Heart left ventricle (tissue), 13 donors: ENCODE measurements at regions not wholly inside any gene's neighbourhood (a gene's known extent, or its start where the extent isn't known, plus 50 kb on each side); places are given as distances from the start of the nearest gene placed in this dataset.

Source experiments
- POLR2A ChIP-seq, 2 donors: fragments of 450-650 bp; IDR thresholded peaks; one replicate each; pipeline ENCODE4 v1.6.1; 2017; ENCODE audit warnings: antibody characterized with exemption in 2 of 2, mild to moderate bottlenecking in 2 of 2, moderate library complexity in 2 of 2
- TF ChIP-seq, protein P1 (sequence below), 12 donors: fragments of 200-600 bp; sonication (generic) in 4 of 12; IDR thresholded peaks; one replicate each; pipeline versions ENCODE4 v1.5.0 to v1.8.0; 2018 to 2022; ENCODE audit warnings: antibody characterized with exemption in 12 of 12, mild to moderate bottlenecking in 5 of 12
- donor health status: ischemic (EF 13 %, LVEDD 7.1; RV severe dilation, severe dysfunction).
- donor health status: DM: no; HTN: yes; CAD: no.
- donor health status: DM: no; HTN: no; CAD: no.
- donor health status: ischemic (EF 25% LVEDD 6.9; RV normal size, moderate dysfunction).
- donor health status: ischemic (EF 25% LVEDD 5.7; RV mildly dilated, moderate dysfunction).
- donor health status: ischemic (EF 35%, LVEDD 5.7; RV mildly dilated, moderate dysfunction).
- donor health status: nonischemic (EF 11% LVEDD 7.7; RV severe dilation, severe dysfunction).
- donor health status: DM: yes; HTN: yes; CAD: no.
- donor health status: PGD.
- donor health status: ischemic (EF 29% LVEDD 5.4; RV normal size, mild dysfunction).
- donor health status: nonischemic (EF 23%, LVEDD 6.1; RV moderate dilation, normal function).

DNA sequence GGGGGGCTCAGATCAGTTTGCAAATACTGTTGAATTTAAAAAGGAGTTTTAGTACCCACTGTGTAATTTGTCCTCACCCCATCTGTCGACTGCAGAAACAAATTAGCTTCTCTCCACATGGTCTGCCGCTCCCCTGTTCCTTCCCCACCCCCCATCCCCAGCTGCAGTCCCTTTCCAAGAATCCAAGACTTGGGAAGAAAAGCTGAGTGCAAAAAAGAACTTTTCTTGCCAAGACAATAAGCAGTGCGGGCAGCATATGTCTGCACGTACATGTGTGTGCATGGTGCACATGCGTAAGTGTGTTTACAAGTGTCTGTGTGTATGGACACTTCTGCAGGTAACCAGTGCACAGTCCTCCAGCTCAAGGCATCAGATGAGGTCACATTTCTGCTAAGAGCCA is 125.7 kb upstream of the SMIM23 start:
- TF ChIP-seq, protein P1, sequence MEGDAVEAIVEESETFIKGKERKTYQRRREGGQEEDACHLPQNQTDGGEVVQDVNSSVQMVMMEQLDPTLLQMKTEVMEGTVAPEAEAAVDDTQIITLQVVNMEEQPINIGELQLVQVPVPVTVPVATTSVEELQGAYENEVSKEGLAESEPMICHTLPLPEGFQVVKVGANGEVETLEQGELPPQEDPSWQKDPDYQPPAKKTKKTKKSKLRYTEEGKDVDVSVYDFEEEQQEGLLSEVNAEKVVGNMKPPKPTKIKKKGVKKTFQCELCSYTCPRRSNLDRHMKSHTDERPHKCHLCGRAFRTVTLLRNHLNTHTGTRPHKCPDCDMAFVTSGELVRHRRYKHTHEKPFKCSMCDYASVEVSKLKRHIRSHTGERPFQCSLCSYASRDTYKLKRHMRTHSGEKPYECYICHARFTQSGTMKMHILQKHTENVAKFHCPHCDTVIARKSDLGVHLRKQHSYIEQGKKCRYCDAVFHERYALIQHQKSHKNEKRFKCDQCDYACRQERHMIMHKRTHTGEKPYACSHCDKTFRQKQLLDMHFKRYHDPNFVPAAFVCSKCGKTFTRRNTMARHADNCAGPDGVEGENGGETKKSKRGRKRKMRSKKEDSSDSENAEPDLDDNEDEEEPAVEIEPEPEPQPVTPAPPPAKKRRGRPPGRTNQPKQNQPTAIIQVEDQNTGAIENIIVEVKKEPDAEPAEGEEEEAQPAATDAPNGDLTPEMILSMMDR (IDR thresholded peaks at IDR 0.05) = no peak
- no peak for TF ChIP-seq POLR2A (IDR thresholded peaks at IDR 0.05)
